ENCODE measurements at regions not wholly inside any gene's neighbourhood (a gene's known extent, or its start where the extent isn't known, plus 50 kb on each side); places are given as distances from the start of the nearest gene placed in this dataset.
A peak's percentile ranks its signal among the peaks of the same experiment; 100 is the strongest.

- TF ChIP-seq, protein P1, sequence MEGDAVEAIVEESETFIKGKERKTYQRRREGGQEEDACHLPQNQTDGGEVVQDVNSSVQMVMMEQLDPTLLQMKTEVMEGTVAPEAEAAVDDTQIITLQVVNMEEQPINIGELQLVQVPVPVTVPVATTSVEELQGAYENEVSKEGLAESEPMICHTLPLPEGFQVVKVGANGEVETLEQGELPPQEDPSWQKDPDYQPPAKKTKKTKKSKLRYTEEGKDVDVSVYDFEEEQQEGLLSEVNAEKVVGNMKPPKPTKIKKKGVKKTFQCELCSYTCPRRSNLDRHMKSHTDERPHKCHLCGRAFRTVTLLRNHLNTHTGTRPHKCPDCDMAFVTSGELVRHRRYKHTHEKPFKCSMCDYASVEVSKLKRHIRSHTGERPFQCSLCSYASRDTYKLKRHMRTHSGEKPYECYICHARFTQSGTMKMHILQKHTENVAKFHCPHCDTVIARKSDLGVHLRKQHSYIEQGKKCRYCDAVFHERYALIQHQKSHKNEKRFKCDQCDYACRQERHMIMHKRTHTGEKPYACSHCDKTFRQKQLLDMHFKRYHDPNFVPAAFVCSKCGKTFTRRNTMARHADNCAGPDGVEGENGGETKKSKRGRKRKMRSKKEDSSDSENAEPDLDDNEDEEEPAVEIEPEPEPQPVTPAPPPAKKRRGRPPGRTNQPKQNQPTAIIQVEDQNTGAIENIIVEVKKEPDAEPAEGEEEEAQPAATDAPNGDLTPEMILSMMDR (IDR thresholded peaks at IDR 0.05; ENCODE audit: low read length): peak; percentile 84
- TF ChIP-seq EZH2 (optimal IDR thresholded peaks at IDR 0.05; ENCODE audit: low read depth, low read length): no peak
- TF ChIP-seq EZH2phosphoT487 (IDR thresholded peaks at IDR 0.05; ENCODE audit: low read length): no peak
Measured at GRCh38 chr1:213564215-213564659, 423.5 kb upstream of the PROX1 start.

Measured in MM.1S (cell line).